RWPE2 (cell line): ENCODE measurements at regions not wholly inside any gene's neighbourhood (a gene's known extent, or its start where the extent isn't known, plus 50 kb on each side); places are given as distances from the start of the nearest gene placed in this dataset.

Experiments used
- ATAC-seq: fragments of 200-7000 bp; cut with Tn5 transposase; 3 replicates; pipeline ENCODE4 v1.9.1; 2021; ENCODE audit warnings: low read depth
- DNase-seq: peaks from one replicate; pipeline ENCODE4 v3.0.0-alpha.2; 2020; ENCODE audit warnings: low spot score
- H3K27ac ChIP-seq: fragments of 450-650 bp; 2 replicates; pipeline ENCODE4 v1.5.1; 2017; ENCODE audit warnings: mild to moderate bottlenecking; ENCODE audit not compliant: poor library complexity, severe bottlenecking
- H3K27me3 ChIP-seq: fragments of 250-450 bp; sonication (Bioruptor Pico); 2 replicates; pipeline ENCODE4 v1.5.1; 2021; ENCODE audit warnings: mild to moderate bottlenecking, moderate library complexity; ENCODE audit not compliant: insufficient read depth, poor library complexity, severe bottlenecking
- H3K36me3 ChIP-seq: fragments of 250-450 bp; sonication (Bioruptor Pico); 2 replicates; pipeline ENCODE4 v1.5.1; 2020; ENCODE audit warnings: low read depth, mild to moderate bottlenecking, moderate library complexity
- H3K4me1 ChIP-seq: fragments of 250-450 bp; sonication (Bioruptor Pico); 2 replicates; pipeline ENCODE4 v1.5.1; 2021; ENCODE audit warnings: mild to moderate bottlenecking, moderate library complexity; ENCODE audit not compliant: insufficient read depth, poor library complexity, severe bottlenecking
- H3K4me3 ChIP-seq: fragments of 250-450 bp; sonication (Bioruptor Pico); 2 replicates; pipeline ENCODE4 v1.5.1; 2021; ENCODE audit warnings: mild to moderate bottlenecking, moderate library complexity; ENCODE audit not compliant: severe bottlenecking
- H3K9me3 ChIP-seq: fragments of 250-450 bp; sonication (Bioruptor Pico); 2 replicates; pipeline ENCODE4 v1.5.1; 2021; ENCODE audit warnings: mild to moderate bottlenecking, moderate library complexity; ENCODE audit not compliant: severe bottlenecking
- TF ChIP-seq, protein P1 (sequence below): fragments of 450-650 bp; IDR thresholded peaks from one replicate; pipeline ENCODE4 v1.5.1; 2017; ENCODE audit warnings: mild to moderate bottlenecking, moderate library complexity; ENCODE audit not compliant: poor library complexity, severe bottlenecking

DNA sequence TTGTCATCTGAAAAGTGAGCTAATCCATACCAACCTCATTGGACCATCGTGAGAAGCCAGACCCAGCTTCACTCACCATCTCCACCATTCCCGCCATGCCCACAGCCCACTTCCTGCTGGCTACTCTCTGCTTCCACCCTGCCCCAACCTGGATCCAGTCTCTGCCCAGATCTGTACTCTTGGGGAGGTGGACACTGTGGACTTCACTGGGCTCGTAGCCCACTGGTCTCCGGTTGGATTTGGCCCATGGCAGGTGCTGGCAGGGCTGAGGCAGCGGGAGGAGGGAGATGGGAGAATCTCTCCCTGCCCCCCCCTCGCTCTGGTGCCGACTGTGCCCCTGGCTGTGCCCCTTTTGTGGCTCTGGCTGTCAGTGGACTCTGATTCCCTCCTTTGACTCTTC lies 193.8 kb downstream of the ABHD5 start:
- Histone ChIP-seq H3K27me3 (no peaks in the 10 kb centered on the region), H3K36me3 (no peaks in the 10 kb centered on the region), H3K27ac (no peak overlapping the region), H3K9me3 (no peaks in the 10 kb centered on the region), H3K4me1 (no peaks in the 10 kb centered on the region), H3K4me3 (no peak overlapping the region)
- no peak for ATAC-seq
- DNase-seq: no peak
- TF ChIP-seq, protein P1, sequence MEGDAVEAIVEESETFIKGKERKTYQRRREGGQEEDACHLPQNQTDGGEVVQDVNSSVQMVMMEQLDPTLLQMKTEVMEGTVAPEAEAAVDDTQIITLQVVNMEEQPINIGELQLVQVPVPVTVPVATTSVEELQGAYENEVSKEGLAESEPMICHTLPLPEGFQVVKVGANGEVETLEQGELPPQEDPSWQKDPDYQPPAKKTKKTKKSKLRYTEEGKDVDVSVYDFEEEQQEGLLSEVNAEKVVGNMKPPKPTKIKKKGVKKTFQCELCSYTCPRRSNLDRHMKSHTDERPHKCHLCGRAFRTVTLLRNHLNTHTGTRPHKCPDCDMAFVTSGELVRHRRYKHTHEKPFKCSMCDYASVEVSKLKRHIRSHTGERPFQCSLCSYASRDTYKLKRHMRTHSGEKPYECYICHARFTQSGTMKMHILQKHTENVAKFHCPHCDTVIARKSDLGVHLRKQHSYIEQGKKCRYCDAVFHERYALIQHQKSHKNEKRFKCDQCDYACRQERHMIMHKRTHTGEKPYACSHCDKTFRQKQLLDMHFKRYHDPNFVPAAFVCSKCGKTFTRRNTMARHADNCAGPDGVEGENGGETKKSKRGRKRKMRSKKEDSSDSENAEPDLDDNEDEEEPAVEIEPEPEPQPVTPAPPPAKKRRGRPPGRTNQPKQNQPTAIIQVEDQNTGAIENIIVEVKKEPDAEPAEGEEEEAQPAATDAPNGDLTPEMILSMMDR: no peak

DNA sequence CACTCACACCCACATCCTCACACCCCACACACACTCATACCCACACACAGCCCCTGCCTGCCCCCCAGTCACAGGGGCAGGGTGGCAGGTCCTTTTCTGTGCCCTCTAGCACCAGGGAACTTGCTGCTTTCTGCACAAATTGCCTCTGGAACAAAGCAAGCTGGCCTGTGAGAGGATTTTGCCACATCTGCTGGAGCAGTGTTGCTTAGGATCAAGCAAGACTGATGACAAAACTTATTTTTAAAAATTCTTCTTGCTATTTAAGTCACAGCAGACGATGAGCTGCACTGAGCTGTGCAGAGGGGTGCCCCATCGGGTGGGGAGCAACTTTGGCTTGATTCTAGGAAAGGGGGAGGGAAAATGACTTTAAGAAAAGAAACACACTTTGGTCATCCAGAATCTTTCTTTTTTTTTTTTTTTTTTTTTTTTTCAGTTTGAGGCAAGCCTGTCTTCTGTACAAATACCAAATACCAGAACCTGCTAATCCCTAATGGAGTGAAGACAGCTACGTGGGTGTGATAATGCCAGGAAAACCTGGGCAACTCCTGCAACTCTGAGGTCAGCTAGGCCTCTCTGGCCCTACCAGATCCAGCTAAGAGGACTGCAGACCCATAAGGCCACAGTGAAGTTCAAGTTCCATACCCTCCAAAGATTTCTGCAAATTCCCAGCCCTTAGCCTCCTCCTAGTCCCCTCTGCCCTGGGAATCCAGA lies 195.3 kb downstream of the ABHD5 start:
- H3K9me3 ChIP-seq: no peaks in the 10 kb centered on the region
- H3K27me3 ChIP-seq: no peaks in the 10 kb centered on the region
- DNase-seq: no peak
- H3K27ac ChIP-seq: no peak overlapping the region
- H3K4me3 ChIP-seq: no peak overlapping the region
- no peak for ATAC-seq
- TF ChIP-seq, protein P1: no peak
- H3K36me3 ChIP-seq: no peaks in the 10 kb centered on the region
- H3K4me1 ChIP-seq: no peaks in the 10 kb centered on the region

DNA sequence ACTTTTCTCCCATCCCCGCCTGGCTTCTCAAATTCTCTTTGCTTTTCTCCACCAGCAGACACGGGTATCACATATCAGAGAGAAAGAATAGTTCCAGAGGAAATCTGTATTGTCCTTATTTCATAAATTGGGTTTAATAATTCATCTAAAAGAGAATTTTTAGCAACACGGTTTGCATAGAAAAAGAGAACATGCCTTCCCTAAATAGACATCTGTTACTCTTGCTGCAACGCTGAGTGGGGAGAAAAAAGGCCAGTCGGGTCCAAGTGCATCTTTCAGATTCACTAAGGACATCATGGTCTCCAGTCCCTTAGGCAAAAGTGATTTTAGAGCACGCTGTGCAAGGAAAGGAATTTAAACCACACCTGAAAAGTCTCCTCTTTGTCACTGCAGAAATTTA lies 201.3 kb downstream of the ABHD5 start:
- Histone ChIP-seq H3K27ac (no peak overlapping the region), H3K4me1 (no peaks in the 10 kb centered on the region), H3K9me3 (no peaks in the 10 kb centered on the region), H3K27me3 (no peaks in the 10 kb centered on the region), H3K4me3 (no peak overlapping the region), H3K36me3 (no peaks in the 10 kb centered on the region)
- DNase-seq (no peak), ATAC-seq (no peak)
- TF ChIP-seq, protein P1: no peak

DNA sequence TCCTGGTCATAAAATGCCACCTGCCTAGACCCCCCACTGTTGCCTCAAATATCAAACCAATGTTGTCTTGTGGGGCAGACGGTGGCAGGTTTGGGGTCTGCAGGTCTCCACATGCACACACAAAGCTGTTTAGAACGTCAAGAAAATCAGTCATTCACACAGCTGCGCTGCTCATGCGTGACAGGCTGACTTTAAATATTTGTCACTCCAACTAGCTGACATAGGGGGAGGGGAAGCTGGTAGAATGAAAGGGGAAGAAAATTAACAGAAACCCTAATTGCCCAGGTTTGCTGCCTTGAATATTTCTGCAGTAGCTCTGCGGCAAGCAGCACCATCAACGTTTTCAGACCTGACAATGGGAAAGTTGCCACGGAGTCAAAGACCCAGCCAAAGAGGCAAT lies 201.8 kb downstream of the ABHD5 start:
- Histone ChIP-seq H3K4me1 (no peaks in the 10 kb centered on the region), H3K36me3 (no peaks in the 10 kb centered on the region), H3K27me3 (no peaks in the 10 kb centered on the region), H3K4me3 (no peak overlapping the region), H3K27ac (no peak overlapping the region), H3K9me3 (no peaks in the 10 kb centered on the region)
- TF ChIP-seq, protein P1: no peak
- ATAC-seq (no peak), DNase-seq (no peak)

DNA sequence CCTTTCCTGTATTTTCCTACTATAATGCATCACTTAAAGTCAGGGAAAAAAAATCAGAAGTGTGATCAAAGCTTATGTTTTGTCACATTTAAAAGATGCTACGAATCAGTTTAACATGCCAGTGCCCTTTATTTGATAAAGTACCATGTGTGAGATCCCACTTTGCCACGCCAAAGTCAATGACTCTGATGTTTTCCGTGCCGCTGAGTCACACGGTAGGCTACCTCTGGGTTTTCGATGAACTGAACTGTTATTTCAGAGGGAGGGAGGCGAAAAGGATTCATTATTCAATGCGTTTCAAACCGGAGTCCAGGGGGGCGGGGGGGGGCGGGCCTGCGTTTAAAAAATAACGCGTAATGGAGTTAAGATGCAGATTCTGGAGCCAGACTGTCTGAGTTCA lies 203.0 kb downstream of the ABHD5 start:
- DNase-seq (no peak), ATAC-seq (no peak; the same call in 2 of the 3 replicates)
- TF ChIP-seq, protein P1: no peak
- H3K27ac ChIP-seq: peak overlapping the region; percentile 17
- peak overlapping the region; percentile 25 for H3K4me3 ChIP-seq
- no peaks in the 10 kb centered on the region for H3K36me3 ChIP-seq
- H3K9me3 ChIP-seq: no peaks in the 10 kb centered on the region
- no peaks in the 10 kb centered on the region for H3K4me1 ChIP-seq
- no peaks in the 10 kb centered on the region for H3K27me3 ChIP-seq
